ENCODE measurements at regions not wholly inside any gene's neighbourhood (a gene's known extent, or its start where the extent isn't known, plus 50 kb on each side); places are given as distances from the start of the nearest gene placed in this dataset.

DNA sequence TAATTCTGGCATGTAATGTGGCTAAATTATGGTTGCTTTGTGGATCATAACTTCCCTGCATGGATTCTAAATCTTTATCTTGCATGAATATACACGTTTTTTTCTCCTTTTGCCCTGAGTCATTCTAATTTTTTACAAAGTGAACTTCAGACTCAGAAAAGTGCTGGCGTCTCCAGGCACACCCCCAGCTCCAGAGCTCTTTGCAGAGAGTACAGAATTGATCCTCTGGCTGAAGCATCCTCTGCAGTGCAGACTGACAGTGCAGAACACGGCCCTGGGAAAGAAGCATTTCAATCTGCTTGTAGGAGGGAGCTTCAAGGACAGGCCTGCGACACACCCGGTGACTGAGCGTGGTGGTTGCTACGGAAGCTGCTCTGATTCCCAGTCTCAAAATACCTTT, 228.1 kb downstream of the FGF9 start:
- no peaks in the 10 kb centered on the region for H3K27me3 ChIP-seq (ENCODE audit: control insufficient read depth, insufficient read depth, low read length)
- H3K4me2 ChIP-seq (ENCODE audit: low read depth, low read length) = no peak overlapping the region
- no peaks in the 10 kb centered on the region for H3K9me3 ChIP-seq (ENCODE audit: control insufficient read depth, insufficient read depth, low read length)
- no peak overlapping the region for H2BK5ac ChIP-seq (ENCODE audit: low read depth, low read length, poor library complexity, severe bottlenecking)
- in situ Hi-C loops (cut with MboI; ENCODE audit: low sequenced_read_pairs) = no loop called here
- H3K9me1 ChIP-seq (ENCODE audit: insufficient read depth, low read length) = 0 out of 2 replicates have a peak, but pooled peaks cover 6% of the 10 kb centered on the region
- dilution Hi-C loops (cut with HindIII; ENCODE audit: low sequenced_read_pairs, unreplicated experiment) = no loop called here
- DNase-seq (no peak), ATAC-seq (ENCODE audit: low read depth) (no peak)
- 93% methylated on average over 3 of the region's 7 CpGs; no CpG with 5 or more reads in 1 of the 2 experiments for WGBS, 2 experiments (ENCODE audit: extremely low coverage in 2 of 2, insufficient read length in 1 of 2)
- peaks cover 7% of the 10 kb centered on the region; the same call in 1 of the 2 replicates for H3K4me1 ChIP-seq (ENCODE audit: control insufficient read depth, insufficient read depth, low read length)
- H2BK20ac ChIP-seq (ENCODE audit: low read depth, low read length) = no peak overlapping the region
- no peak overlapping the region for H2AFZ ChIP-seq (replicated peaks; ENCODE audit: low read length, poor library complexity)
- H3K4me3 ChIP-seq (ENCODE audit: insufficient read depth, low read depth, low read length) = no peak overlapping the region
- H3K9ac ChIP-seq (ENCODE audit: low read depth, low read length) = no peak overlapping the region
- H3K4ac ChIP-seq (ENCODE audit: low read depth, low read length) = no peak overlapping the region
- H3K79me1 ChIP-seq (ENCODE audit: low read depth in 1 of 2, low read length in 2 of 2) = no peaks in the 10 kb centered on the region
- intact Hi-C loops (cut with micrococcal nuclease) = no loop called here
- no peak overlapping the region for H3K14ac ChIP-seq (replicated peaks; ENCODE audit: low read depth, low read length)
- H4K8ac ChIP-seq (ENCODE audit: low read depth in 2 of 2, low read length in 2 of 2) = no peak overlapping the region
- H2AK5ac ChIP-seq (ENCODE audit: low read depth, low read length) = no peak overlapping the region
- H3K18ac ChIP-seq (ENCODE audit: low read depth, low read length) = no peak overlapping the region; the same call in 1 of the 2 replicates
- H4K20me1 ChIP-seq (ENCODE audit: insufficient read depth, low read length) = no peaks in the 10 kb centered on the region
- ChIA-PET POLR2A (ENCODE audit: unreplicated experiment) (no interaction called here), CTCF (no interaction called here)
- H3K27ac ChIP-seq (ENCODE audit: insufficient read depth, low read length) = no peak overlapping the region
- no peak overlapping the region for H4K91ac ChIP-seq (ENCODE audit: insufficient read depth, low read depth, low read length)
- no peak for TF ChIP-seq MXI1 (IDR thresholded peaks at IDR 0.05; ENCODE audit: borderline replicate concordance, low read depth, low read length)
- no peak for TF ChIP-seq CEBPB (IDR thresholded peaks at IDR 0.05; ENCODE audit: low read depth, low read length)
- no peak for TF ChIP-seq CHD1 (IDR thresholded peaks at IDR 0.05; ENCODE audit: low read depth, low read length)
- TF ChIP-seq RFX5 (IDR thresholded peaks at IDR 0.05; ENCODE audit: low read depth, low read length) = no peak
- TF ChIP-seq BHLHE40 (IDR thresholded peaks at IDR 0.05; ENCODE audit: low read depth, low read length) = no peak
- TF ChIP-seq MAFK (IDR thresholded peaks at IDR 0.05; ENCODE audit: low read depth, low read length) = no peak
- TF ChIP-seq USF2 (IDR thresholded peaks at IDR 0.05; ENCODE audit: low read depth, low read length) = no peak
- TF ChIP-seq, protein P1, sequence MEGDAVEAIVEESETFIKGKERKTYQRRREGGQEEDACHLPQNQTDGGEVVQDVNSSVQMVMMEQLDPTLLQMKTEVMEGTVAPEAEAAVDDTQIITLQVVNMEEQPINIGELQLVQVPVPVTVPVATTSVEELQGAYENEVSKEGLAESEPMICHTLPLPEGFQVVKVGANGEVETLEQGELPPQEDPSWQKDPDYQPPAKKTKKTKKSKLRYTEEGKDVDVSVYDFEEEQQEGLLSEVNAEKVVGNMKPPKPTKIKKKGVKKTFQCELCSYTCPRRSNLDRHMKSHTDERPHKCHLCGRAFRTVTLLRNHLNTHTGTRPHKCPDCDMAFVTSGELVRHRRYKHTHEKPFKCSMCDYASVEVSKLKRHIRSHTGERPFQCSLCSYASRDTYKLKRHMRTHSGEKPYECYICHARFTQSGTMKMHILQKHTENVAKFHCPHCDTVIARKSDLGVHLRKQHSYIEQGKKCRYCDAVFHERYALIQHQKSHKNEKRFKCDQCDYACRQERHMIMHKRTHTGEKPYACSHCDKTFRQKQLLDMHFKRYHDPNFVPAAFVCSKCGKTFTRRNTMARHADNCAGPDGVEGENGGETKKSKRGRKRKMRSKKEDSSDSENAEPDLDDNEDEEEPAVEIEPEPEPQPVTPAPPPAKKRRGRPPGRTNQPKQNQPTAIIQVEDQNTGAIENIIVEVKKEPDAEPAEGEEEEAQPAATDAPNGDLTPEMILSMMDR (conservative IDR thresholded peaks at IDR 0.05; ENCODE audit: low read depth, low read length) = no peak
- TF ChIP-seq SMC3 (IDR thresholded peaks at IDR 0.05; ENCODE audit: low read depth, low read length) = no peak
- TF ChIP-seq NFE2L2 (IDR thresholded peaks at IDR 0.05; ENCODE audit: low read depth, low read length) = no peak
- no peak for TF ChIP-seq RAD21 (IDR thresholded peaks at IDR 0.05; ENCODE audit: low read length)
- no peak for TF ChIP-seq POLR2A (IDR thresholded peaks at IDR 0.05; ENCODE audit: low read depth, low read length)
- TF ChIP-seq MAZ (IDR thresholded peaks at IDR 0.05; ENCODE audit: borderline replicate concordance, low read depth, low read length) = no peak
- TF ChIP-seq, protein P2, sequence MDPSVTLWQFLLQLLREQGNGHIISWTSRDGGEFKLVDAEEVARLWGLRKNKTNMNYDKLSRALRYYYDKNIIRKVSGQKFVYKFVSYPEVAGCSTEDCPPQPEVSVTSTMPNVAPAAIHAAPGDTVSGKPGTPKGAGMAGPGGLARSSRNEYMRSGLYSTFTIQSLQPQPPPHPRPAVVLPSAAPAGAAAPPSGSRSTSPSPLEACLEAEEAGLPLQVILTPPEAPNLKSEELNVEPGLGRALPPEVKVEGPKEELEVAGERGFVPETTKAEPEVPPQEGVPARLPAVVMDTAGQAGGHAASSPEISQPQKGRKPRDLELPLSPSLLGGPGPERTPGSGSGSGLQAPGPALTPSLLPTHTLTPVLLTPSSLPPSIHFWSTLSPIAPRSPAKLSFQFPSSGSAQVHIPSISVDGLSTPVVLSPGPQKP (IDR thresholded peaks at IDR 0.05; ENCODE audit: borderline replicate concordance, low read depth, low read length) = no peak
- no peak for TF ChIP-seq RCOR1 (IDR thresholded peaks at IDR 0.05; ENCODE audit: insufficient replicate concordance, low read length)
- TF ChIP-seq FOS (IDR thresholded peaks at IDR 0.05; ENCODE audit: low read depth, low read length) = no peak
- no peaks in the 10 kb centered on the region for H3K36me3 ChIP-seq (ENCODE audit: control insufficient read depth, insufficient read depth, low read length)
- no peak overlapping the region for H2BK15ac ChIP-seq (ENCODE audit: low read depth, low read length)
- no peak overlapping the region for H2BK120ac ChIP-seq (ENCODE audit: low read depth, low read length)
- no peak overlapping the region for H2AK9ac ChIP-seq (replicated peaks; ENCODE audit: low read depth, low read length, poor library complexity)
- H3K56ac ChIP-seq (ENCODE audit: extremely low read depth, insufficient read depth, low read length) = no peak overlapping the region
- no TSS peak for BruUV-seq (replicated peaks)
- no peak overlapping the region for H4K5ac ChIP-seq (ENCODE audit: low read depth, low read length)
- no peak overlapping the region for H3K23ac ChIP-seq (ENCODE audit: low read depth, low read length)
